ENCODE measurements at regions not wholly inside any gene's neighbourhood (a gene's known extent, or its start where the extent isn't known, plus 50 kb on each side); places are given as distances from the start of the nearest gene placed in this dataset.
"Not testable (repeated sequence)": the region's sequence is repeated elsewhere in the genome, so short reads cannot be mapped to it uniquely, and the experiment has no call there.

- H3K4me1 ChIP-seq (replicated peaks in 1 of 4; ENCODE audit: control insufficient read depth in 3 of 4, insufficient read depth in 4 of 4, low read length in 3 of 4); H3K79me2 ChIP-seq (ENCODE audit: control insufficient read depth in 1 of 2, insufficient read depth in 2 of 2, low read length in 2 of 2); H3K4ac ChIP-seq (replicated peaks; ENCODE audit: insufficient read length, low read depth, low read length); H3K56ac ChIP-seq (replicated peaks; ENCODE audit: insufficient read length, low read depth, low read length); H4K8ac ChIP-seq (ENCODE audit: extremely low read depth, insufficient read depth, low read length); H3K27me3 ChIP-seq (replicated peaks in 1 of 4; ENCODE audit: control insufficient read depth in 3 of 4, extremely low read depth in 1 of 4, insufficient read depth in 3 of 4, low read length in 3 of 4); H2BK20ac ChIP-seq (ENCODE audit: low read length); H3K9me3 ChIP-seq (ENCODE audit: insufficient read depth in 2 of 2, low read depth in 1 of 2, low read length in 1 of 2); H3K23me2 ChIP-seq (ENCODE audit: low read depth, low read length); CTCF ChIA-PET (ENCODE audit: partially characterized antibody); H4K20me1 ChIP-seq (replicated peaks in 1 of 2; ENCODE audit: control insufficient read depth in 1 of 2, insufficient read depth in 2 of 2, low read length in 2 of 2); H4K5ac ChIP-seq (ENCODE audit: insufficient read length, low read depth, low read length); H3K36me3 ChIP-seq (ENCODE audit: control insufficient read depth in 2 of 4, insufficient read depth in 4 of 4, low read length in 3 of 4); H3K18ac ChIP-seq (ENCODE audit: extremely low read depth, low read length); H3K4me3 ChIP-seq (ENCODE audit: extremely low read depth in 1 of 4, insufficient read depth in 2 of 4, low read depth in 3 of 4, low read length in 4 of 4); H2BK5ac ChIP-seq (ENCODE audit: low read depth, low read length); POLR2A ChIA-PET (ENCODE audit: partially characterized antibody); H2BK15ac ChIP-seq (ENCODE audit: low read length); H2BK12ac ChIP-seq (ENCODE audit: low read depth, low read length); FAIRE-seq; H3K23ac ChIP-seq (ENCODE audit: insufficient read length); H2AK5ac ChIP-seq (ENCODE audit: low read depth, low read length); H3K14ac ChIP-seq (ENCODE audit: insufficient read length); DNase-seq (ENCODE audit: low read depth in 1 of 2, low spot score in 2 of 2); H2BK120ac ChIP-seq (replicated peaks; ENCODE audit: low read depth, low read length); H4K91ac ChIP-seq (replicated peaks; ENCODE audit: insufficient read length, low read length); H3K27ac ChIP-seq (ENCODE audit: low read depth, low read length); H3K4me2 ChIP-seq (ENCODE audit: insufficient read depth in 1 of 2, low read depth in 2 of 2, low read length in 2 of 2); H3K9ac ChIP-seq (replicated peaks in 1 of 4; ENCODE audit: extremely low read depth in 1 of 4, low read depth in 3 of 4, low read length in 3 of 4); H2AFZ ChIP-seq (ENCODE audit: low read length); H3K79me1 ChIP-seq (ENCODE audit: low read depth, low read length): not testable (repeated sequence)
- 100% methylated on average over 1 of the region's 1 CpG; no CpG with 5 or more reads in 1 of the 2 experiments for WGBS, 2 experiments (ENCODE audit: extremely low coverage in 1 of 2, insufficient coverage in 1 of 2, insufficient read length in 1 of 2, insufficient replicate concordance in 2 of 2, low coverage in 1 of 2, low lambda C conversion rate in 2 of 2, missing lambda C conversion rate in 1 of 2)
Measured at GRCh38 chr18:67752211-67752610, 235.7 kb upstream of the DSEL start.
